ENCODE measurements at regions not wholly inside any gene's neighbourhood (a gene's known extent, or its start where the extent isn't known, plus 50 kb on each side); places are given as distances from the start of the nearest gene placed in this dataset.

GRCh38 chr12:87141091-87141490, 884.9 kb upstream of the MGAT4C start:
- CTCF ChIA-PET = no interaction called here

GRCh38 chr12:87140262-87140661, 884.1 kb upstream of the MGAT4C start:
- no peak overlapping the region for H3K4me3 ChIP-seq (ENCODE audit: low read depth, low read length)
- no peak for TF ChIP-seq ZNF155 (tag by site-specific recombination; IDR thresholded peaks at IDR 0.05)
- no peak for TF ChIP-seq ZNF658 (tag by site-specific recombination; IDR thresholded peaks at IDR 0.05)
- TF ChIP-seq ZNF629 (tag by site-specific recombination; IDR thresholded peaks at IDR 0.05) = no peak
- TF ChIP-seq ZNF580 (tag by site-specific recombination; IDR thresholded peaks at IDR 0.05) = no peak
- TF ChIP-seq HOXD13 (CRISPR knock-in tag; IDR thresholded peaks at IDR 0.05; ENCODE audit: borderline replicate concordance) = no peak
- no peaks in the 10 kb centered on the region for H3K4me1 ChIP-seq (ENCODE audit: control insufficient read depth, insufficient read depth, low read length)
- POLR2A ChIA-PET = no interaction called here
- H3K27ac ChIP-seq (ENCODE audit: extremely low read depth, low read depth, low read length) = no peak overlapping the region
- H3K9me3 ChIP-seq (ENCODE audit: control insufficient read depth, insufficient read depth, low read depth, low read length) = no peaks in the 10 kb centered on the region
- CTCF ChIA-PET = interaction anchor here (0.7 kb wide), 1 partner anchor 188 kb away, joined by 3 read pairs; no protein-coding TSS in a partner anchor
- no peaks in the 10 kb centered on the region for H3K36me3 ChIP-seq (ENCODE audit: control insufficient read depth in 2 of 2, insufficient read depth in 1 of 2, low read length in 2 of 2)

More at GRCh38 chr12:87141091-87141490, 884.9 kb upstream of the MGAT4C start:
- Histone ChIP-seq H3K4me3 (ENCODE audit: low read depth, low read length) (no peak overlapping the region), H3K27ac (ENCODE audit: extremely low read depth, low read depth, low read length) (no peak overlapping the region), H3K9me3 (ENCODE audit: control insufficient read depth, insufficient read depth, low read depth, low read length) (no peaks in the 10 kb centered on the region), H3K36me3 (ENCODE audit: control insufficient read depth in 2 of 2, insufficient read depth in 1 of 2, low read length in 2 of 2) (no peaks in the 10 kb centered on the region), H3K4me1 (ENCODE audit: control insufficient read depth, insufficient read depth, low read length) (no peaks in the 10 kb centered on the region)
- TF ChIP-seq ZSCAN30 (tag by site-specific recombination; IDR thresholded peaks at IDR 0.05) (no peak), ZNF16 (tag by site-specific recombination; IDR thresholded peaks at IDR 0.05; ENCODE audit: low read depth) (no peak), TCF7L2 (IDR thresholded peaks at IDR 0.05; ENCODE audit: borderline replicate concordance, low read depth, low read length) (no peak), ZNF19 (tag by site-specific recombination; IDR thresholded peaks at IDR 0.05; ENCODE audit: low read depth) (no peak), ZNF239 (tag by site-specific recombination; IDR thresholded peaks at IDR 0.05) (no peak), ZSCAN18 (tag by site-specific recombination; IDR thresholded peaks at IDR 0.05) (no peak), ZNF561 (tag by site-specific recombination; IDR thresholded peaks at IDR 0.05; ENCODE audit: borderline replicate concordance) (no peak), KLF17 (tag by site-specific recombination; IDR thresholded peaks at IDR 0.05) (no peak), GFI1B (tag by site-specific recombination; IDR thresholded peaks at IDR 0.05) (no peak), ZNF830 (tag by site-specific recombination; IDR thresholded peaks at IDR 0.05; ENCODE audit: low read depth) (no peak), ZNF518A (tag by site-specific recombination; conservative IDR thresholded peaks at IDR 0.05; ENCODE audit: low read depth) (no peak), ZFP69B (tag by site-specific recombination; IDR thresholded peaks at IDR 0.05) (no peak), ZNF10 (tag by site-specific recombination; IDR thresholded peaks at IDR 0.05) (no peak), ZNF416 (tag by site-specific recombination; IDR thresholded peaks at IDR 0.05) (no peak), ZNF292 (tag by site-specific recombination; IDR thresholded peaks at IDR 0.05; ENCODE audit: borderline replicate concordance, low read depth) (no peak), ZNF37A (tag by site-specific recombination; IDR thresholded peaks at IDR 0.05) (no peak), SCRT2 (tag by site-specific recombination; IDR thresholded peaks at IDR 0.05) (no peak), ZSCAN16 (tag by site-specific recombination; IDR thresholded peaks at IDR 0.05) (no peak)
- POLR2A ChIA-PET = no interaction called here
